Mesendoderm (in vitro differentiated cells): ENCODE measurements at regions not wholly inside any gene's neighbourhood (a gene's known extent, or its start where the extent isn't known, plus 50 kb on each side); places are given as distances from the start of the nearest gene placed in this dataset.

Experiments used
- DNase-seq: peaks from one replicate; pipeline ENCODE4 v3.0.0; 2013
- H2AK5ac ChIP-seq: 2 replicates; pipeline ENCODE4 v1.6.1; 2013; ENCODE audit warnings: low read length, inconsistent platforms
- H2BK120ac ChIP-seq: 2 replicates; pipeline ENCODE4 v1.6.1; 2013; ENCODE audit warnings: low read depth, mild to moderate bottlenecking, low read length, moderate library complexity, mixed read lengths
- H2BK15ac ChIP-seq: replicated peaks from 2 replicates; pipeline ENCODE4 v1.6.1; 2013; ENCODE audit warnings: low read depth, mild to moderate bottlenecking, moderate library complexity
- H2BK5ac ChIP-seq: 2 replicates; pipeline ENCODE4 v1.6.1; 2013; ENCODE audit warnings: low read length, inconsistent platforms
- H3K18ac ChIP-seq: 2 replicates; pipeline ENCODE4 v1.6.1; 2013; ENCODE audit warnings: mild to moderate bottlenecking, low read length, mixed read lengths
- H3K23ac ChIP-seq: one replicate; pipeline ENCODE4 v1.6.1; 2013; ENCODE audit warnings: low read length
- H3K27ac ChIP-seq: 2 replicates; pipeline ENCODE4 v1.5.1; 2013; ENCODE audit warnings: low read depth, mild to moderate bottlenecking, inconsistent platforms, low read length, moderate library complexity
- H3K27me3 ChIP-seq: 2 replicates; pipeline ENCODE4 v1.6.1; 2013; ENCODE audit warnings: low read length, control low read depth, mild to moderate bottlenecking, inconsistent platforms; ENCODE audit not compliant: insufficient read depth, poor library complexity
- H3K36me3 ChIP-seq: 2 replicates; pipeline ENCODE4 v1.6.1; 2013; ENCODE audit warnings: low read length, inconsistent platforms; ENCODE audit not compliant: control insufficient read depth, insufficient read depth
- H3K4ac ChIP-seq: one replicate; pipeline ENCODE4 v1.6.1; 2013; ENCODE audit warnings: low read depth, mild to moderate bottlenecking, low read length, moderate library complexity
- H3K4me1 ChIP-seq: 2 replicates; pipeline ENCODE4 v1.6.1; 2013; ENCODE audit warnings: low read depth, low read length, inconsistent platforms; ENCODE audit not compliant: control insufficient read depth
- H3K4me2 ChIP-seq: 2 replicates; pipeline ENCODE4 v1.6.1; 2013; ENCODE audit warnings: low read length
- H3K4me3 ChIP-seq: 2 replicates; pipeline ENCODE4 v1.5.1; 2013; ENCODE audit warnings: mild to moderate bottlenecking, low read length
- H3K56ac ChIP-seq: one replicate; pipeline ENCODE4 v1.6.1; 2013; ENCODE audit warnings: low read length
- H3K79me1 ChIP-seq: 2 replicates; pipeline ENCODE4 v1.6.1; 2013; ENCODE audit warnings: low read length, inconsistent platforms
- H3K79me2 ChIP-seq: 2 replicates; pipeline ENCODE4 v1.6.1; 2013; ENCODE audit warnings: mild to moderate bottlenecking, low read length; ENCODE audit not compliant: control insufficient read depth, insufficient read depth
- H3K9ac ChIP-seq: 2 replicates; pipeline ENCODE4 v1.6.1; 2013; ENCODE audit warnings: low read length, inconsistent platforms
- H4K5ac ChIP-seq: one replicate; pipeline ENCODE4 v1.6.1; 2013; ENCODE audit warnings: low read length
- H4K8ac ChIP-seq: one replicate; pipeline ENCODE4 v1.6.1; 2013; ENCODE audit warnings: low read depth, mild to moderate bottlenecking, control low read depth, low read length, moderate library complexity
- WGBS: extraction: QIAGEN DNeasy Blood & Tissue Kit; methylation state at CpG from one replicate; pipeline ENCODE4 v1.1.7; 2013; ENCODE audit warnings: low lambda C conversion rate, missing lambda C conversion rate; ENCODE audit not compliant: insufficient coverage; ENCODE audit errors: extremely low coverage; 5-methylcytosine and 5-hydroxymethylcytosine counted together

GRCh38 chr20:39358052-39358451 lies 395.9 kb downstream of the DHX35 start:
- Histone ChIP-seq H3K4me3 (no peak overlapping the region), H3K4me1 (no peaks in the 10 kb centered on the region), H3K36me3 (no peaks in the 10 kb centered on the region), H3K27me3 (no peaks in the 10 kb centered on the region), H4K8ac (no peak overlapping the region), H3K27ac (no peak overlapping the region), H2BK5ac (no peak overlapping the region), H3K56ac (no peak overlapping the region), H2BK120ac (no peak overlapping the region), H3K4ac (no peak overlapping the region), H3K4me2 (no peak overlapping the region), H3K9ac (no peak overlapping the region), H4K5ac (no peak overlapping the region), H3K79me1 (no peaks in the 10 kb centered on the region), H3K18ac (no peak overlapping the region), H2AK5ac (no peak overlapping the region), H3K79me2 (no peaks in the 10 kb centered on the region), H2BK15ac (no peak overlapping the region), H3K23ac (no peak overlapping the region)
- no CpG with 5 or more reads among the region's 1 CpG for WGBS
- no peak for DNase-seq

- Histone ChIP-seq H3K27me3 (no peaks in the 10 kb centered on the region), H3K36me3 (no peaks in the 10 kb centered on the region), H2BK120ac (no peak overlapping the region), H3K4me1 (no peaks in the 10 kb centered on the region), H4K8ac (no peak overlapping the region), H3K27ac (no peak overlapping the region), H3K79me1 (no peaks in the 10 kb centered on the region), H3K9ac (no peak overlapping the region), H2BK5ac (no peak overlapping the region), H4K5ac (no peak overlapping the region), H3K4me2 (no peak overlapping the region), H3K23ac (no peak overlapping the region), H3K4me3 (no peak overlapping the region), H3K56ac (no peak overlapping the region), H3K4ac (no peak overlapping the region), H3K79me2 (no peaks in the 10 kb centered on the region), H2BK15ac (no peak overlapping the region), H2AK5ac (no peak overlapping the region), H3K18ac (no peak overlapping the region)
- WGBS, result no CpG with 5 or more reads among the region's 1 CpG
- DNase-seq, result no peak
Measured at GRCh38 chr20:39356908-39357307, 394.8 kb downstream of the DHX35 start.

- WGBS, result no CpG with 5 or more reads among the region's 4 CpGs
- Histone ChIP-seq H3K4me3 (no peak overlapping the region), H3K36me3 (no peaks in the 10 kb centered on the region), H3K4me1 (no peaks in the 10 kb centered on the region), H3K79me2 (no peaks in the 10 kb centered on the region), H3K79me1 (no peaks in the 10 kb centered on the region), H3K4ac (no peak overlapping the region), H4K5ac (no peak overlapping the region), H3K23ac (no peak overlapping the region), H3K4me2 (no peak overlapping the region), H3K27ac (no peak overlapping the region), H3K27me3 (no peaks in the 10 kb centered on the region), H4K8ac (no peak overlapping the region), H3K18ac (no peak overlapping the region), H3K56ac (no peak overlapping the region), H3K9ac (no peak overlapping the region), H2BK120ac (no peak overlapping the region), H2BK15ac (no peak overlapping the region), H2AK5ac (no peak overlapping the region), H2BK5ac (no peak overlapping the region)
- no peak for DNase-seq
Measured at GRCh38 chr20:39349240-39349639, 387.1 kb downstream of the DHX35 start.

- Histone ChIP-seq H3K9ac (no peak overlapping the region), H4K8ac (no peak overlapping the region), H3K4me2 (no peak overlapping the region), H4K5ac (no peak overlapping the region), H3K18ac (no peak overlapping the region), H2AK5ac (no peak overlapping the region), H3K79me1 (no peaks in the 10 kb centered on the region), H2BK15ac (no peak overlapping the region), H3K4me1 (no peaks in the 10 kb centered on the region), H3K36me3 (no peaks in the 10 kb centered on the region), H3K56ac (no peak overlapping the region), H2BK5ac (no peak overlapping the region), H3K27ac (no peak overlapping the region), H3K79me2 (no peaks in the 10 kb centered on the region), H3K23ac (no peak overlapping the region), H3K27me3 (no peaks in the 10 kb centered on the region), H2BK120ac (no peak overlapping the region), H3K4me3 (no peak overlapping the region), H3K4ac (no peak overlapping the region)
- DNase-seq, result no peak
- no CpG with 5 or more reads among the region's 5 CpGs for WGBS
Measured at GRCh38 chr20:39347626-39348025, 385.5 kb downstream of the DHX35 start.

GRCh38 chr20:39342463-39342862 lies 380.3 kb downstream of the DHX35 start:
- Histone ChIP-seq H3K79me2 (no peaks in the 10 kb centered on the region), H3K4me3 (no peak overlapping the region), H4K5ac (no peak overlapping the region), H3K9ac (no peak overlapping the region), H3K4ac (no peak overlapping the region), H3K18ac (no peak overlapping the region), H3K27ac (no peak overlapping the region), H2BK5ac (no peak overlapping the region), H3K4me2 (no peak overlapping the region), H3K4me1 (no peaks in the 10 kb centered on the region), H2BK120ac (no peak overlapping the region), H4K8ac (no peak overlapping the region), H3K27me3 (no peaks in the 10 kb centered on the region), H2AK5ac (no peak overlapping the region), H3K79me1 (no peaks in the 10 kb centered on the region), H3K23ac (no peak overlapping the region), H2BK15ac (no peak overlapping the region), H3K36me3 (no peaks in the 10 kb centered on the region), H3K56ac (no peak overlapping the region)
- WGBS, result no CpG with 5 or more reads among the region's 1 CpG
- DNase-seq, result no peak

- WGBS, result no CpG with 5 or more reads among the region's 6 CpGs
- Histone ChIP-seq H4K5ac (no peak overlapping the region), H3K18ac (no peak overlapping the region), H3K4me3 (no peak overlapping the region), H4K8ac (no peak overlapping the region), H3K9ac (no peak overlapping the region), H3K27me3 (no peaks in the 10 kb centered on the region), H3K56ac (no peak overlapping the region), H3K79me2 (no peaks in the 10 kb centered on the region), H2BK5ac (no peak overlapping the region), H3K23ac (no peak overlapping the region), H3K27ac (no peak overlapping the region), H3K79me1 (no peaks in the 10 kb centered on the region), H3K4me2 (no peak overlapping the region), H3K4ac (no peak overlapping the region), H2BK15ac (no peak overlapping the region), H2BK120ac (no peak overlapping the region), H2AK5ac (no peak overlapping the region), H3K36me3 (no peaks in the 10 kb centered on the region), H3K4me1 (no peaks in the 10 kb centered on the region)
- DNase-seq, result peak; percentile 1
Measured at GRCh38 chr20:39338469-39339376, 376.6 kb downstream of the DHX35 start.
